GM12872 (cell line): ENCODE measurements at regions not wholly inside any gene's neighbourhood (a gene's known extent, or its start where the extent isn't known, plus 50 kb on each side); places are given as distances from the start of the nearest gene placed in this dataset.

Source experiments
- TF ChIP-seq, protein P1 (sequence below): IDR thresholded peaks from 3 replicates; pipeline ENCODE4 v1.5.1; 2011; ENCODE audit warnings: low read depth, mild to moderate bottlenecking, low read length, moderate library complexity; ENCODE audit not compliant: insufficient read depth

DNA sequence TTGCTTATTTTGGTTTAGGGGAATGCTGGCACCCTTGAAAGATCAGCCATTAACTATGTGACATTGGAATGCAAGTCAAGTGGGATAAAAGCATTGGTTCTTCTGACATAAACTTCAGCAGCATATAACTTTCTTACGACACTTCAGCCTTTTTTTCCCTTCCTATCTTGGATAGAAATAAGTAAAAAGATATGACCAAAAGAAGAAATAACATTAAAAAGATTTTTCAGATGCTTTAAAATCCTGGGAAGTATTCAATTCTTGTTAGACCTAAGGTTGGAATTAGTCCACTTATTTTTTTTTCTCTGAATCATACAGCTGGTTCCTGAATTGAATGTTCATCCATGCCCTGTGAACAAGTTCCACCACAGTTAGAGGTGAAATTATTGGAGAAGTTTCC lies 85.6 kb upstream of the TSPAN8 start:
- TF ChIP-seq, protein P1, sequence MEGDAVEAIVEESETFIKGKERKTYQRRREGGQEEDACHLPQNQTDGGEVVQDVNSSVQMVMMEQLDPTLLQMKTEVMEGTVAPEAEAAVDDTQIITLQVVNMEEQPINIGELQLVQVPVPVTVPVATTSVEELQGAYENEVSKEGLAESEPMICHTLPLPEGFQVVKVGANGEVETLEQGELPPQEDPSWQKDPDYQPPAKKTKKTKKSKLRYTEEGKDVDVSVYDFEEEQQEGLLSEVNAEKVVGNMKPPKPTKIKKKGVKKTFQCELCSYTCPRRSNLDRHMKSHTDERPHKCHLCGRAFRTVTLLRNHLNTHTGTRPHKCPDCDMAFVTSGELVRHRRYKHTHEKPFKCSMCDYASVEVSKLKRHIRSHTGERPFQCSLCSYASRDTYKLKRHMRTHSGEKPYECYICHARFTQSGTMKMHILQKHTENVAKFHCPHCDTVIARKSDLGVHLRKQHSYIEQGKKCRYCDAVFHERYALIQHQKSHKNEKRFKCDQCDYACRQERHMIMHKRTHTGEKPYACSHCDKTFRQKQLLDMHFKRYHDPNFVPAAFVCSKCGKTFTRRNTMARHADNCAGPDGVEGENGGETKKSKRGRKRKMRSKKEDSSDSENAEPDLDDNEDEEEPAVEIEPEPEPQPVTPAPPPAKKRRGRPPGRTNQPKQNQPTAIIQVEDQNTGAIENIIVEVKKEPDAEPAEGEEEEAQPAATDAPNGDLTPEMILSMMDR, result no peak

DNA sequence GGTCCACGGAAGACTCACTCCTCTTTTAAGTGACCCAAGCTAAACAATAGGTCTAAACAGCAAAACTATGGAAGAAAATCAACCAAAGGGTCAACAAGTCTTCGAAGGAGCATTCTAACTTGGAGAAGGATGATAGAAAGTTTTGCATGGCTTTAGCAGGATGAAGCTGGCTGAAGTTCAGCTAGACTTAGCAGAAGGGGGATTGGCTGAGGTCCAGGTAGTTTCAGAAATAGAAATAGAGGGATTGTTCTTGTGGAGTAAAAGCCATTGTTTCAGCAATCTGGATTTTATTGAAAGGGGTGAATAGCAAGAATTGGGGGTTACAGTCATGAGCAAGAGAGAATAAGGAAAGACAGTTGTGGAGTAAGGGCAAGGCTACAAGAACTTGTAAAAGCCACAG lies 84.7 kb upstream of the TSPAN8 start:
- TF ChIP-seq, protein P1, result no peak

DNA sequence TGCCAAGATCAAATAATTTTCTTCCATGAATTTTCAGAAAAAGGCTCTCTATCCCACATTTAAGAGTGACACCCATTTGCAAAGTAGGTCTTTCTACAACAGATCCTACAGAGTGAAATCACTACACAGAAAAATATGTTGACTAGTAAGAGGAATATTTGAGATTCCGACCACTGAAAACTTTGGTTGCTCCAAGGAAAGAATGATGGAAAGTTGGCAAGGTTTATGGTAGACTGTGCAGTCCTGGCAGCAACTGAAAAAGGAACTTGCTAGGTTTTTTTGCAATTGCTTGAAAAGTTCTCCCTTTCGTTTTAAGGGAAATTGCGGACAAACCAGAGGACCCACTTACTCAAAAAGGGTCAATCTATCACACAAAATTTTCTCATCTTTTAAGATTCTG lies 83.1 kb upstream of the TSPAN8 start:
- TF ChIP-seq, protein P1, result no peak

DNA sequence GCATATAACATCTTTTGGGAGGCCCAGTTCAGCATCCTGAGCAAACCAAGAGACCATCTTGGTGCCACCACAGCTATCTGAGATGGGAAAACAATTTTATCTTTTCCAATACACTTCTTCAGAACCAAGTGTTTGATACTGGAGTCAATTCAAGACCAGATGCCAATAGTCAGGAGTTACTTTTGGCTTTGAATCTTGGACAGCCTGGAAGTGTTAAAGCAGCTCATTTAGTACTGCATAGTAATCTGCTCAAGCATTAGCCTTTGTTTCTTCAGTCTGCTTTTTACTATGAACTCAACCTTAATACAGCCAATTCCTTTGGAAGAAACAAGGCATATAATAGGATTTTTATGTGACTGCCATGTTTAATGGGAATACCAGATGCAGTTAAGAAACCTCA lies 81.9 kb upstream of the TSPAN8 start:
- TF ChIP-seq, protein P1, result no peak

DNA sequence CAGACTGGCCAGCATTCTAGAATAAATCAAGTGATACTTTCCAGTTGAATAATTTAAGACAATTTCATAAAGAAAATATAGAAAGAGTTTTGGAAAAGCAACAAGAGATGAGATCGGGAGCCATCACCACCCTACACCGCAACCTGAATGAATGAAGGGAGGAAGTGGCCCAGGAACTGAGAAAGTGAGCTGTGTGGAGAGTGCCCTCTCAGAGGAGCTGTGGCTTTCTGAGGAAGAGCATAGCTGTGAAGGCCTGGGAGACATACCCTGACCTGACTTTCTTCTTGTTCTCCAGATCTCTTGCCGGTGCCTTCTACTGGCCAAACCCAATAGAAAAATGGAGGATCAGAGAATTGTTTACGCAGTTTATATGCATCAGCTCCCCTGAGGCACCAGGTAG lies 79.3 kb upstream of the TSPAN8 start:
- TF ChIP-seq, protein P1, result no peak

DNA sequence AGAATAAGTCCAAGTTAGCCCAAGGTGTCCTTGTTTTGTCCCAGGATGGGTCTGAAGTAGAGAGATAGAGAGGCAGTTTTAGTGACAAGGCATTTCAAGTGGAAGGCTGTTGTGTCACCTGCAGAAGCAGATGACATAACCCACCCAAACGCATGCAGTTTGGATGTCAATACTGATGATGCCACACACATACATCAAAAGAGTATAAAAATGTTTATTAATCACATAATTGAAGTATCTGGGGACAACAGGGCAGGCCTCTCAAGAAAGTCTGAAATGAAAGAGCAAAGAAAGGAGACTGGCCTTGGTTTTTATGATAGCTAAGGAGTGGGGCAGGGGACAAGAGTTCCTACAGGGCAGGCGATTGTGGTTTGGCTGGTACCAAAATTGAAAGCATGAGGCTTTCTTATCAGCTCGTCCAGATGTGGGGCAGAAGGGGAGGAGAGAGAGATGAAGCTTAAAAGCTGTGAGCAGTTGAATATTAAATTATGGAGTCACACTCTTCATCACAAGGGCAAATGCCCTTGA lies 78.4 kb upstream of the TSPAN8 start:
- TF ChIP-seq, protein P1, result no peak

DNA sequence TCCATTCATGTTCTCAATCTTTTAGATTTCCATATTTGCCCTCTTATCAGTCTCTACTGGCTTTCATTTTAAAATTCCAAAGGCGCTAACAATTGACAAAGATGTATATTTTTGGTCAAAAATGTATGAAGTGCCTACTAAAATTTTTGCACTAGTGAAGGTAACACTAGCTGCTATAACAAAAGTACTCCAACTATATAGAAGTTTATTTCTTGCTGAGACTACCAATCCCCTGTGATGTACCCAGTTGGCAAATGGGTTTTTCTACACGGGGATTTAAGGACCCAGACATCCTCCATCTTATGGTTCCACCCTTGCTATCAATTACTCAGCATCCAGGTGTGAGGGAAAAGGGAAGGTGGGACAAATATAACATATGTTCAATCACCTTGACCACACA lies 75.3 kb upstream of the TSPAN8 start:
- TF ChIP-seq, protein P1, result no peak

DNA sequence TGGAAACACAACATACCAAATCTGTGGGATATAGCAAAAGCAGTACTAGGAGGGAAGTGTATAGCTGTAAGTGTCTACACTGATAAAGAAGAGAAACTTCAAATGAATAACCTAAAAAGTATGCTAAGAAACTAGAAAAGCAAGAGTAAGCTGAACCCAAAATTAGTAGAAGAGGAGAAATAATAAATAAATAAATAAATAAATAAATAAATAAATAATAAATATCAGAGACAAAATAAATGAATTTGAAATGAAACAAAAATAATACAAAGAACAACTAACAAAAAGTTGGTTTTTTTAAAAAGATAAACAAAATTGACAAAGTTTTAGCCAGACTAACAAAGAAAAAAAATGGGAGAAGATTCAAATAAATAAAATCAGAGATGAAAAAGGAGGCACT lies 72.7 kb upstream of the TSPAN8 start:
- TF ChIP-seq, protein P1, result no peak
